IMR-90 (cell line): ENCODE measurements at regions not wholly inside any gene's neighbourhood (a gene's known extent, or its start where the extent isn't known, plus 50 kb on each side); places are given as distances from the start of the nearest gene placed in this dataset.

Experiments used
- ATAC-seq: fragments of 200-7000 bp; cut with Tn5 transposase; 2 replicates; pipeline ENCODE4 v1.9.1; 2020; ENCODE audit warnings: low read depth, mild to moderate bottlenecking, moderate library complexity
- BruUV-seq: library from RNA; stranded (reverse); fragments of 400-500 nt; replicated peaks from 2 replicates; lab custom pipeline; 2021; lab: Mats Ljungman, UMichigan
- CTCF ChIA-PET: fragments of 300-600 bp; formaldehyde crosslinking; extraction: SDS; loops from one replicate; lab custom pipeline; 2021; ENCODE audit warnings: antibody characterized with exemption; lab: Yijun Ruan, JAX
- POLR2A ChIA-PET: fragments of 300-600 bp; sonication (Branson Sonifier 250); formaldehyde crosslinking; loops from one replicate; lab custom pipeline; 2022; ENCODE audit warnings: antibody characterized with exemption; ENCODE audit not compliant: unreplicated experiment; lab: Charles Lee
- DNase-seq: peaks from one replicate; pipeline ENCODE4 v3.0.0; 2013
- H2AFZ ChIP-seq: replicated peaks from 2 replicates; pipeline ENCODE3; 2013; ENCODE audit warnings: low read length, mild to moderate bottlenecking; ENCODE audit not compliant: poor library complexity
- H2AK5ac ChIP-seq: 2 replicates; pipeline ENCODE4 v1.6.1; 2013; ENCODE audit warnings: low read depth, low read length, inconsistent platforms
- H2AK9ac ChIP-seq: replicated peaks from 2 replicates; pipeline ENCODE3; 2013; ENCODE audit warnings: mild to moderate bottlenecking, low read depth, low read length, moderate library complexity; ENCODE audit not compliant: poor library complexity
- H2BK120ac ChIP-seq: 2 replicates; pipeline ENCODE4 v1.6.1; 2013; ENCODE audit warnings: low read depth, low read length, inconsistent platforms
- H2BK15ac ChIP-seq: 3 replicates; pipeline ENCODE4 v1.6.1; 2013; ENCODE audit warnings: low read depth, low read length, inconsistent platforms
- H2BK20ac ChIP-seq: 2 replicates; pipeline ENCODE4 v1.6.1; 2013; ENCODE audit warnings: low read depth, mild to moderate bottlenecking, inconsistent platforms, low read length, moderate library complexity
- H2BK5ac ChIP-seq: 2 replicates; pipeline ENCODE4 v1.6.1; 2013; ENCODE audit warnings: mild to moderate bottlenecking, low read depth, low read length, inconsistent platforms; ENCODE audit not compliant: poor library complexity, severe bottlenecking
- H3K14ac ChIP-seq: replicated peaks from 2 replicates; pipeline ENCODE4 v1.6.1; 2013; ENCODE audit warnings: low read depth, low read length, inconsistent platforms
- H3K18ac ChIP-seq: 2 replicates; pipeline ENCODE4 v1.6.1; 2013; ENCODE audit warnings: low read depth, low read length, control low read depth
- H3K23ac ChIP-seq: 2 replicates; pipeline ENCODE4 v1.6.1; 2013; ENCODE audit warnings: low read depth, low read length, inconsistent platforms
- H3K27ac ChIP-seq: 2 replicates; pipeline ENCODE4 v1.5.1; 2013; ENCODE audit warnings: mild to moderate bottlenecking, control low read depth, low read length; ENCODE audit not compliant: insufficient read depth
- H3K27me3 ChIP-seq: 2 replicates; pipeline ENCODE4 v1.6.1; 2013; ENCODE audit warnings: low read length; ENCODE audit not compliant: control insufficient read depth, insufficient read depth
- H3K36me3 ChIP-seq: 2 replicates; pipeline ENCODE4 v1.6.1; 2013; ENCODE audit warnings: low read length, mixed read lengths; ENCODE audit not compliant: control insufficient read depth, insufficient read depth
- H3K4ac ChIP-seq: 2 replicates; pipeline ENCODE4 v1.6.1; 2013; ENCODE audit warnings: low read depth, low read length, inconsistent platforms
- H3K4me1 ChIP-seq: 2 replicates; pipeline ENCODE4 v1.6.1; 2013; ENCODE audit warnings: low read length, mixed read lengths; ENCODE audit not compliant: control insufficient read depth, insufficient read depth
- H3K4me2 ChIP-seq: 2 replicates; pipeline ENCODE4 v1.6.1; 2013; ENCODE audit warnings: low read depth, mild to moderate bottlenecking, control low read depth, low read length, moderate library complexity
- H3K4me3 ChIP-seq: 2 replicates; pipeline ENCODE4 v1.5.1; 2013; ENCODE audit warnings: low read depth, mild to moderate bottlenecking, control low read depth, low read length, moderate library complexity; ENCODE audit not compliant: insufficient read depth
- H3K56ac ChIP-seq: 2 replicates; pipeline ENCODE4 v1.6.1; 2013; ENCODE audit warnings: low read length, inconsistent platforms; ENCODE audit not compliant: insufficient read depth; ENCODE audit errors: extremely low read depth
- H3K79me1 ChIP-seq, 2 experiments: 2 replicates each; pipeline ENCODE4 v1.6.1; 2013; ENCODE audit warnings: low read length in 2 of 2, inconsistent platforms in 1 of 2, low read depth in 1 of 2
- H3K9ac ChIP-seq: 2 replicates; pipeline ENCODE4 v1.6.1; 2013; ENCODE audit warnings: low read depth, low read length, control low read depth
- H3K9me1 ChIP-seq: 2 replicates; pipeline ENCODE4 v1.6.1; 2013; ENCODE audit warnings: low read length, inconsistent platforms; ENCODE audit not compliant: insufficient read depth
- H3K9me3 ChIP-seq: 2 replicates; pipeline ENCODE4 v1.6.1; 2013; ENCODE audit warnings: low read length; ENCODE audit not compliant: control insufficient read depth, insufficient read depth
- H4K20me1 ChIP-seq: 2 replicates; pipeline ENCODE4 v1.6.1; 2013; ENCODE audit warnings: low read length, inconsistent platforms; ENCODE audit not compliant: insufficient read depth
- H4K5ac ChIP-seq: 2 replicates; pipeline ENCODE4 v1.6.1; 2013; ENCODE audit warnings: mild to moderate bottlenecking, low read depth, low read length, control low read depth
- H4K8ac ChIP-seq, 2 experiments: 2 replicates each; pipeline ENCODE4 v1.6.1; 2013; ENCODE audit warnings: low read depth in 2 of 2, low read length in 2 of 2, control low read depth in 1 of 2, inconsistent platforms in 1 of 2
- H4K91ac ChIP-seq: 2 replicates; pipeline ENCODE4 v1.6.1; 2013; ENCODE audit warnings: low read depth, low read length, inconsistent platforms; ENCODE audit not compliant: insufficient read depth
- BHLHE40 ChIP-seq: fragments of 150-350 bp; IDR thresholded peaks from 2 replicates; pipeline ENCODE4 v1.6.1; 2016; ENCODE audit warnings: mild to moderate bottlenecking, low read depth, low read length
- CEBPB ChIP-seq: IDR thresholded peaks from 2 replicates; pipeline ENCODE4 v1.6.1; 2012; ENCODE audit warnings: low read depth, low read length, improper control_type of control experiment
- CHD1 ChIP-seq: IDR thresholded peaks from 2 replicates; pipeline ENCODE4 v1.6.1; 2012; ENCODE audit warnings: low read depth, low read length, improper control_type of control experiment
- FOS ChIP-seq: fragments of 150-350 bp; IDR thresholded peaks from 2 replicates; pipeline ENCODE4 v1.6.1; 2016; ENCODE audit warnings: low read depth, low read length
- MAFK ChIP-seq: IDR thresholded peaks from 2 replicates; pipeline ENCODE4 v1.6.1; 2012; ENCODE audit warnings: low read depth, low read length, improper control_type of control experiment
- MAZ ChIP-seq: IDR thresholded peaks from 2 replicates; pipeline ENCODE4 v1.6.1; 2012; ENCODE audit warnings: low read depth, mild to moderate bottlenecking, low read length, improper control_type of control experiment, moderate library complexity, borderline replicate concordance
- MXI1 ChIP-seq: IDR thresholded peaks from 2 replicates; pipeline ENCODE4 v1.6.1; 2012; ENCODE audit warnings: low read depth, mild to moderate bottlenecking, low read length, moderate library complexity, borderline replicate concordance
- NFE2L2 ChIP-seq: fragments of 150-350 bp; IDR thresholded peaks from 2 replicates; pipeline ENCODE4 v1.6.1; 2016; ENCODE audit warnings: low read depth, mild to moderate bottlenecking, low read length
- POLR2A ChIP-seq: IDR thresholded peaks from 2 replicates; pipeline ENCODE4 v1.6.1; 2012; ENCODE audit warnings: mild to moderate bottlenecking, low read depth, low read length
- RAD21 ChIP-seq: IDR thresholded peaks from 2 replicates; pipeline ENCODE4 v1.6.1; 2012; ENCODE audit warnings: low read length, improper control_type of control experiment
- RCOR1 ChIP-seq: IDR thresholded peaks from 2 replicates; pipeline ENCODE4 v1.6.1; 2012; ENCODE audit warnings: mild to moderate bottlenecking, low read length, improper control_type of control experiment; ENCODE audit not compliant: insufficient replicate concordance
- RFX5 ChIP-seq: IDR thresholded peaks from 2 replicates; pipeline ENCODE4 v1.8.0; 2012; ENCODE audit warnings: low read depth, mild to moderate bottlenecking, low read length, moderate library complexity
- SMC3 ChIP-seq: fragments of 150-350 bp; IDR thresholded peaks from 2 replicates; pipeline ENCODE4 v1.6.1; 2016; ENCODE audit warnings: low read depth, mild to moderate bottlenecking, antibody characterized with exemption, low read length, moderate library complexity
- WGBS, 2 experiments: methylation state at CpG; one replicate each; pipeline versions ENCODE4 v1.1.5 to v1.1.7; 2013; ENCODE audit warnings: missing lambda C conversion rate in 2 of 2; ENCODE audit not compliant: insufficient read length in 1 of 2; ENCODE audit errors: extremely low coverage in 2 of 2; 5-methylcytosine and 5-hydroxymethylcytosine counted together
- dilution Hi-C: fragments of 300-500 bp; cut with HindIII; formaldehyde crosslinking; loops from one replicate; pipeline ENCODE4 v1.14.3; 2018; ENCODE audit warnings: low sequenced_read_pairs; ENCODE audit not compliant: unreplicated experiment
- in situ Hi-C: fragments of 300-500 bp; cut with MboI; formaldehyde crosslinking; loops from 3 replicates; pipeline ENCODE4 v1.14.3; 2019; ENCODE audit warnings: low sequenced_read_pairs, inconsistent platforms, mixed read lengths
- intact Hi-C: fragments of 100-400 bp; cut with micrococcal nuclease; formaldehyde crosslinking; loops from 2 replicates; pipeline ENCODE4 v1.10.0; 2022
- TF ChIP-seq, protein P1 (sequence below): fragments of 150-350 bp; IDR thresholded peaks from 2 replicates; pipeline ENCODE4 v1.6.1; 2017; ENCODE audit warnings: mild to moderate bottlenecking, antibody characterized with exemption, low read length, low read depth
- TF ChIP-seq, protein P2 (sequence below): conservative IDR thresholded peaks from 2 replicates; pipeline ENCODE4 v1.5.1; 2012; ENCODE audit warnings: mild to moderate bottlenecking, low read depth, low read length, improper control_type of control experiment
- TF ChIP-seq, protein P3 (sequence below): fragments of 150-350 bp; IDR thresholded peaks from 2 replicates; pipeline ENCODE4 v1.6.1; 2016; ENCODE audit warnings: low read depth, mild to moderate bottlenecking, low read length, moderate library complexity, borderline replicate concordance

DNA sequence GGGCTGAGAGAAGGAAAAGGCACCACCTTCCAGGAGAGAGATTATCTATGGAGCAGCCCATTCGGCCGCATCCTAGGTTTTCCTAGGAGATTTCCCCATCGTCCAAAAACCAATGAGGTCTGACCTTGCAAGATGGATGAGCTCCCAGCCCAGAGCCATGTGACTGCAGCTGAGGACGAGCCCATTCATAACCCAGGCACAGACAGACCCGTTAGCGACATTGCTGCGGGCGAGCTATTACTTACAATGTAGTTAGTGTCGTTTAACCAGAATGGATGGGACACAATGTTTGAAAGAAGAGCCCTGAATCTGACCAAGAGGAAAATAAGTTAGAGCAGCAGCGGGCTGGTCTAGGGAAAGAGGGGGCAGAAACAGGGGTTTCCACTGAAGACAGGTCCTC lies 395.9 kb upstream of the CADM1 start:
- Histone ChIP-seq H2BK15ac (no peak overlapping the region), H2AK5ac (no peak overlapping the region), H3K4ac (no peak overlapping the region), H4K91ac (no peak overlapping the region), H2AK9ac (no peak overlapping the region), H4K5ac (no peak overlapping the region), H4K8ac (no peak overlapping the region), H3K56ac (no peak overlapping the region), H3K4me1 (no peaks in the 10 kb centered on the region; the same call in 1 of the 2 replicates), H3K27ac (no peak overlapping the region), H2BK5ac (no peak overlapping the region), H2BK20ac (no peak overlapping the region), H3K79me1 (no peaks in the 10 kb centered on the region), H3K4me2 (no peak overlapping the region), H3K18ac (no peak overlapping the region), H3K9ac (no peak overlapping the region), H3K4me3 (no peak overlapping the region), H4K20me1 (no peaks in the 10 kb centered on the region), H3K9me1 (no peaks in the 10 kb centered on the region), H3K9me3 (no peaks in the 10 kb centered on the region), H3K23ac (no peak overlapping the region), H3K36me3 (no peaks in the 10 kb centered on the region), H3K27me3 (no peaks in the 10 kb centered on the region), H2BK120ac (no peak overlapping the region), H3K14ac (no peak overlapping the region), H2AFZ (no peak overlapping the region)
- intact Hi-C loops: no loop called here
- ATAC-seq (no peak), DNase-seq (no peak)
- BruUV-seq: no TSS peak
- dilution Hi-C loops: no loop called here
- ChIA-PET POLR2A (no interaction called here), CTCF (no interaction called here)
- 95% methylated on average over 4 of the region's 10 CpGs; no CpG with 5 or more reads in 1 of the 2 experiments for WGBS, 2 experiments
- TF ChIP-seq RCOR1 (no peak), RFX5 (no peak), CEBPB (no peak), POLR2A (no peak), MXI1 (no peak), MAZ (no peak), MAFK (no peak), NFE2L2 (no peak), SMC3 (no peak), RAD21 (no peak), BHLHE40 (no peak), FOS (no peak), CHD1 (no peak)
- TF ChIP-seq, protein P1, sequence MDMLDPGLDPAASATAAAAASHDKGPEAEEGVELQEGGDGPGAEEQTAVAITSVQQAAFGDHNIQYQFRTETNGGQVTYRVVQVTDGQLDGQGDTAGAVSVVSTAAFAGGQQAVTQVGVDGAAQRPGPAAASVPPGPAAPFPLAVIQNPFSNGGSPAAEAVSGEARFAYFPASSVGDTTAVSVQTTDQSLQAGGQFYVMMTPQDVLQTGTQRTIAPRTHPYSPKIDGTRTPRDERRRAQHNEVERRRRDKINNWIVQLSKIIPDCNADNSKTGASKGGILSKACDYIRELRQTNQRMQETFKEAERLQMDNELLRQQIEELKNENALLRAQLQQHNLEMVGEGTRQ: no peak
- TF ChIP-seq, protein P2, sequence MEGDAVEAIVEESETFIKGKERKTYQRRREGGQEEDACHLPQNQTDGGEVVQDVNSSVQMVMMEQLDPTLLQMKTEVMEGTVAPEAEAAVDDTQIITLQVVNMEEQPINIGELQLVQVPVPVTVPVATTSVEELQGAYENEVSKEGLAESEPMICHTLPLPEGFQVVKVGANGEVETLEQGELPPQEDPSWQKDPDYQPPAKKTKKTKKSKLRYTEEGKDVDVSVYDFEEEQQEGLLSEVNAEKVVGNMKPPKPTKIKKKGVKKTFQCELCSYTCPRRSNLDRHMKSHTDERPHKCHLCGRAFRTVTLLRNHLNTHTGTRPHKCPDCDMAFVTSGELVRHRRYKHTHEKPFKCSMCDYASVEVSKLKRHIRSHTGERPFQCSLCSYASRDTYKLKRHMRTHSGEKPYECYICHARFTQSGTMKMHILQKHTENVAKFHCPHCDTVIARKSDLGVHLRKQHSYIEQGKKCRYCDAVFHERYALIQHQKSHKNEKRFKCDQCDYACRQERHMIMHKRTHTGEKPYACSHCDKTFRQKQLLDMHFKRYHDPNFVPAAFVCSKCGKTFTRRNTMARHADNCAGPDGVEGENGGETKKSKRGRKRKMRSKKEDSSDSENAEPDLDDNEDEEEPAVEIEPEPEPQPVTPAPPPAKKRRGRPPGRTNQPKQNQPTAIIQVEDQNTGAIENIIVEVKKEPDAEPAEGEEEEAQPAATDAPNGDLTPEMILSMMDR: no peak
- TF ChIP-seq, protein P3, sequence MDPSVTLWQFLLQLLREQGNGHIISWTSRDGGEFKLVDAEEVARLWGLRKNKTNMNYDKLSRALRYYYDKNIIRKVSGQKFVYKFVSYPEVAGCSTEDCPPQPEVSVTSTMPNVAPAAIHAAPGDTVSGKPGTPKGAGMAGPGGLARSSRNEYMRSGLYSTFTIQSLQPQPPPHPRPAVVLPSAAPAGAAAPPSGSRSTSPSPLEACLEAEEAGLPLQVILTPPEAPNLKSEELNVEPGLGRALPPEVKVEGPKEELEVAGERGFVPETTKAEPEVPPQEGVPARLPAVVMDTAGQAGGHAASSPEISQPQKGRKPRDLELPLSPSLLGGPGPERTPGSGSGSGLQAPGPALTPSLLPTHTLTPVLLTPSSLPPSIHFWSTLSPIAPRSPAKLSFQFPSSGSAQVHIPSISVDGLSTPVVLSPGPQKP: no peak
- in situ Hi-C loops: no loop called here
